ENCODE measurements at regions not wholly inside any gene's neighbourhood (a gene's known extent, or its start where the extent isn't known, plus 50 kb on each side); places are given as distances from the start of the nearest gene placed in this dataset.

DNA sequence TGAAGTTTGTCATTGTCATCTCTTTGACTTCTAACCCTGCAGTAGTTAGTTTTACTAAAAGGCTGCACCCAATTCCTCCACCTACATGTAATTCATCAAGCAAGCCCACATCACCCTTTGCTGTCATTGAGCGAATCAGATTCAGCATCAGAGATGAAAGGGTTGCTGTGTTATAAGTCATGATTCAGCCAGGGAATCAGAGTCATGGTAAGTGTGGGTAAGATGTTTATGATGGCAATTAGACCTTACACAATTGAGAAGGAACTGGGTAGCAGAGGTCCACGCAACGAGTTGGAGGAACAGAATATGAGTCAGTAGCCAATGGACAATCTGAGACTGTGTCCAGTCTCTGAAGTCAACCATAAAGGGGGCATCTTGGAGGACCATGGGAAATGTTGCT lies 162.8 kb upstream of the SNX19 start:
- no peak for TF ChIP-seq CTCF (IDR thresholded peaks at IDR 0.05; ENCODE audit: low read depth, low read length, missing control alignments)
- DNase-seq (ENCODE audit: extremely low read depth, low read depth): no peak
- no peak overlapping the region for H3K4me3 ChIP-seq (replicated peaks; ENCODE audit: low read depth, low read length)

- DNase-seq (ENCODE audit: extremely low read depth, low read depth): no peak
- no peak for TF ChIP-seq CTCF (IDR thresholded peaks at IDR 0.05; ENCODE audit: low read depth, low read length, missing control alignments)
- H3K4me3 ChIP-seq (replicated peaks; ENCODE audit: low read depth, low read length): no peak overlapping the region
These were observed 173.5 kb upstream of the SNX19 start for GRCh38 chr11:131089727-131090245.

GRCh38 chr11:131092469-131092868 lies 176.2 kb upstream of the SNX19 start:
- no peak for TF ChIP-seq CTCF (IDR thresholded peaks at IDR 0.05; ENCODE audit: low read depth, low read length, missing control alignments)
- no peak for DNase-seq (ENCODE audit: extremely low read depth, low read depth)
- no peak overlapping the region for H3K4me3 ChIP-seq (replicated peaks; ENCODE audit: low read depth, low read length)

DNA sequence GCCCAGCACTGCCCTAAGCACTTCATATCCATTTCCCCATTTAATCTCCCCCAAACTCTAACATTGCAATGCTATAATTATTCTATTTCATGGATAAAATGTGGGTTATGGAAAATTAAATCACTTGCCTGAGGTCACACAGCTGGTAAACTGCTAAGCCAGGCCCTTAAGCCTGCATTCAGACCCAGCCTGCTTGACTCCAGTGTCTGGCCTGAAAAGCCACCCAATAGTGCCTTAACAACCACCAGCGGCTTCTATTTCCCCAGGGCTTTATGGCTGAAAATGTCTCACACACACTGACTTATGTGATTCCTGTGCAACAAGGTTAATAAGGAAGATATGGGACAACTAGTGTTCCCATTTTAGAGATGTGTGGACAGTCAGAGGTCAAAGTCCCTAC lies 178.5 kb upstream of the SNX19 start:
- no peak for TF ChIP-seq CTCF (IDR thresholded peaks at IDR 0.05; ENCODE audit: low read depth, low read length, missing control alignments)
- H3K4me3 ChIP-seq (replicated peaks; ENCODE audit: low read depth, low read length): no peak overlapping the region
- DNase-seq (ENCODE audit: extremely low read depth, low read depth): no peak

DNA sequence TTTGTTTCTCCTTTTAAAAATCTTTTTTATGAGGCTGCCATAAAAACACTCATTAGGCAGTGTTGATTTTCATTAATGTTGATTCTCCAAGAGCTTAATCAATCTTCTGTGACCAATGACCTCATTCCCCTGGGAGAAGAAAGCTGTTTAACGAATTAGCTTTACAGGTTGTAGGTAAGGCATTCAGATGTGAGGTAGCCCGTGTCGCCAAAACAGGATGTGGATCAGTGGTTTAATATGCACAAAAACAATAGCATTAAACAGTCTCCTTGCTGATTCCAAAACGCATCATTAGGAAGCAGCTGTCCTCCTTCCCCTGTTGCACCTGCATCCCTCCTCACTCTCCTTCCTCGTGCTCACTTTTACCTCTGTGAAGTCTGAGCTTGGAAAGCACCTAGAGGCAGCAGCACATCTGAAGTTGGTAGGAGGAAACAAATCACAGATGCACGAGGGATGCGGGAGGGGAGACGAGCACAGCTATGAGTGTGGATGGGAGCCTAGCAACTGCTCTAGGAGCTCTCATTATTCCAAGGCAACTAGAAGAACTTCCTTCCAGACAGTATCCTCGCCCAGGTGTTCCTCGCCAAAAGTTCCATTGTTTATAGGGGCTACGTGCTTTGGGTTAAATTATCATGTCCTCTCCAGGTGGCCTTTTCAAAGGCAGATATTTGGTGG lies 179.4 kb upstream of the SNX19 start:
- DNase-seq (ENCODE audit: extremely low read depth, low read depth): no peak
- no peak for TF ChIP-seq CTCF (IDR thresholded peaks at IDR 0.05; ENCODE audit: low read depth, low read length, missing control alignments)

DNA sequence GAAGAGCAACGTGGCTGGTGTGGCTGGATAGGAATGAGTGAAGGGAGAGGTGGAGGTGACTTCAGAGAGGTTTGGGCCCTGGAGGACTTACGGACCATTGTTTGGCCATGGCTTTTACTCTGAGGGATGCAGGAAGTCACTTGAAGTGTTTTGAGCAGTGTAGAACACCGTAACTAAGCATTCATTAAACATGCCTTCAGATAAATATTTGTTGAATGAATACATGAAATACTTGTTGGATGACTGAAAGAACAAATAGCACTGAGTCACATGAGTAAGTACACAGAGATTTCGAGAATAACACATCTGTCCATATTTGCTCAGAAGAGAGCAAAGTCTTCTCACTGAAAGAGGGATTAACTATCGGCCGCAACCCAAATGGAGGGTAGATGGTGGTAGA lies 182.7 kb upstream of the SNX19 start:
- no peak for TF ChIP-seq CTCF (IDR thresholded peaks at IDR 0.05; ENCODE audit: low read depth, low read length, missing control alignments)
- no peak overlapping the region for H3K4me3 ChIP-seq (replicated peaks; ENCODE audit: low read depth, low read length)
- no peak for DNase-seq (ENCODE audit: extremely low read depth, low read depth)

More for the DNA sequence above, 179.4 kb upstream of the SNX19 start:
- H3K4me3 ChIP-seq (replicated peaks; ENCODE audit: low read depth, low read length): no peak overlapping the region

GRCh38 chr11:131099746-131100145 lies 183.5 kb upstream of the SNX19 start:
- no peak overlapping the region for H3K4me3 ChIP-seq (replicated peaks; ENCODE audit: low read depth, low read length)
- no peak for TF ChIP-seq CTCF (IDR thresholded peaks at IDR 0.05; ENCODE audit: low read depth, low read length, missing control alignments)
- no peak for DNase-seq (ENCODE audit: extremely low read depth, low read depth)
